Common myeloid progenitor, CD34-positive (primary cell): ENCODE measurements at regions not wholly inside any gene's neighbourhood (a gene's known extent, or its start where the extent isn't known, plus 50 kb on each side); places are given as distances from the start of the nearest gene placed in this dataset.

Experiments used
- CTCF ChIA-PET: fragments of 350-600 bp; sonication (Branson Sonifier 250); formaldehyde crosslinking; loops from one replicate; lab custom pipeline; 2021; ENCODE audit warnings: antibody characterized with exemption; lab: Charles Lee
- POLR2A ChIA-PET: fragments of 350-600 bp; sonication (Branson Sonifier 250); formaldehyde crosslinking; loops from one replicate; lab custom pipeline; 2021; ENCODE audit warnings: antibody characterized with exemption; lab: Charles Lee
- DNase-seq, 3 donors: peaks; one replicate each; pipeline versions ENCODE4 v3.0.0 to v3.0.0-alpha.2; 2013
- H3K27ac ChIP-seq, 2 experiments: 1 replicate in 1 of 2; 2 replicates in 1 of 2; pipeline ENCODE4 v1.7.0; 2013; ENCODE audit warnings: inconsistent platforms in 2 of 2, low read length in 2 of 2, mild to moderate bottlenecking in 2 of 2, low read depth in 1 of 2, moderate library complexity in 1 of 2; ENCODE audit not compliant: severe bottlenecking in 2 of 2, insufficient read depth in 1 of 2, poor library complexity in 1 of 2
- H3K27me3 ChIP-seq, 5 experiments: replicated peaks in 2 of 5; 1 replicate in 3 of 5; 2 replicates in 2 of 5; pipeline versions ENCODE4 v1.6.1 to v1.7.0; 2013; ENCODE audit warnings: low read length in 4 of 5, mild to moderate bottlenecking in 2 of 5, moderate library complexity in 2 of 5, inconsistent platforms in 1 of 5; ENCODE audit not compliant: insufficient read depth in 5 of 5, control insufficient read depth in 4 of 5
- H3K36me3 ChIP-seq, 4 experiments: 1 replicate in 2 of 4; 2 replicates in 2 of 4; pipeline versions ENCODE4 v1.6.1 to v1.7.0; 2013; ENCODE audit warnings: low read length in 3 of 4, control low read depth in 1 of 4, mild to moderate bottlenecking in 1 of 4; ENCODE audit not compliant: control insufficient read depth in 4 of 4, insufficient read depth in 4 of 4
- H3K4me1 ChIP-seq, 4 experiments: 1 replicate in 3 of 4; 2 replicates in 1 of 4; pipeline versions ENCODE4 v1.6.1 to v1.7.1; 2013; ENCODE audit warnings: low read length in 3 of 4, mild to moderate bottlenecking in 3 of 4, control low read depth in 1 of 4, inconsistent platforms in 1 of 4, moderate library complexity in 1 of 4; ENCODE audit not compliant: control insufficient read depth in 4 of 4, insufficient read depth in 4 of 4; ENCODE audit errors: control extremely low read depth in 1 of 4
- H3K4me3 ChIP-seq, 7 experiments: 1 replicate in 4 of 7; 2 replicates in 3 of 7; pipeline versions ENCODE4 v1.5.1 to v1.7.0; 2013; ENCODE audit warnings: mild to moderate bottlenecking in 7 of 7, low read length in 6 of 7, moderate library complexity in 6 of 7, inconsistent platforms in 2 of 7, low read depth in 2 of 7, control low read depth in 1 of 7; ENCODE audit not compliant: insufficient read depth in 4 of 7, control insufficient read depth in 1 of 7; ENCODE audit errors: extremely low read depth in 1 of 7
- H3K9me3 ChIP-seq, 5 experiments: 1 replicate in 4 of 5; 2 replicates in 1 of 5; pipeline versions ENCODE4 v1.6.1 to v1.7.1; 2013; ENCODE audit warnings: low read length in 4 of 5, mild to moderate bottlenecking in 2 of 5, inconsistent platforms in 1 of 5, low read depth in 1 of 5, moderate library complexity in 1 of 5; ENCODE audit not compliant: control insufficient read depth in 4 of 5, insufficient read depth in 2 of 5; ENCODE audit errors: control extremely low read depth in 1 of 5
- WGBS: methylation state at CpG from one replicate; pipeline ENCODE4 v1.1.5; 2013; ENCODE audit not compliant: insufficient coverage; 5-methylcytosine and 5-hydroxymethylcytosine counted together

GRCh38 chr5:136626531-136626930 lies 261.2 kb upstream of the TRPC7 start:
- Histone ChIP-seq H3K4me1 (peaks cover 0 to 5% (median 2%) of the 10 kb centered on the region in 4 experiments), H3K4me3 (no peak overlapping the region), H3K27me3 (no peaks in the 10 kb centered on the region), H3K36me3 (no peaks in the 10 kb centered on the region), H3K9me3 (no peaks in the 10 kb centered on the region), H3K27ac (no peak overlapping the region)
- POLR2A ChIA-PET: no interaction called here
- CTCF ChIA-PET: no interaction called here
- no peak for DNase-seq
- 100% methylated on average over 1 of the region's 2 CpGs for WGBS

GRCh38 chr5:136622747-136623146 lies 257.4 kb upstream of the TRPC7 start:
- H3K36me3 ChIP-seq: no peaks in the 10 kb centered on the region
- CTCF ChIA-PET: interaction anchor here (1.8 kb wide), 1 partner anchor 15 kb away, joined by 6 read pairs; no protein-coding TSS in a partner anchor
- H3K4me1 ChIP-seq: peaks cover 0 to 12% (median 3%) of the 10 kb centered on the region in 4 experiments
- POLR2A ChIA-PET: no interaction called here
- no peaks in the 10 kb centered on the region for H3K9me3 ChIP-seq
- H3K4me3 ChIP-seq: no peak overlapping the region
- no peak overlapping the region for H3K27ac ChIP-seq
- no peak for DNase-seq
- H3K27me3 ChIP-seq: no peaks in the 10 kb centered on the region

- Histone ChIP-seq H3K4me3 (no peak overlapping the region), H3K4me1 (peaks cover 0 to 12% (median 3%) of the 10 kb centered on the region in 4 experiments), H3K9me3 (no peaks in the 10 kb centered on the region), H3K36me3 (no peaks in the 10 kb centered on the region), H3K27ac (no peak overlapping the region), H3K27me3 (no peaks in the 10 kb centered on the region)
- POLR2A ChIA-PET: interaction anchor here (0.6 kb wide), 1 partner anchor 1115 kb away, joined by 3 read pairs; no protein-coding TSS in a partner anchor
- CTCF ChIA-PET: interaction anchor here (1.8 kb wide), 1 partner anchor 16 kb away, joined by 6 read pairs; no protein-coding TSS in a partner anchor
- DNase-seq: no peak
- 86% methylated on average over 2 of the region's 3 CpGs for WGBS
These were observed 256.4 kb upstream of the TRPC7 start for GRCh38 chr5:136621743-136622142.

DNA sequence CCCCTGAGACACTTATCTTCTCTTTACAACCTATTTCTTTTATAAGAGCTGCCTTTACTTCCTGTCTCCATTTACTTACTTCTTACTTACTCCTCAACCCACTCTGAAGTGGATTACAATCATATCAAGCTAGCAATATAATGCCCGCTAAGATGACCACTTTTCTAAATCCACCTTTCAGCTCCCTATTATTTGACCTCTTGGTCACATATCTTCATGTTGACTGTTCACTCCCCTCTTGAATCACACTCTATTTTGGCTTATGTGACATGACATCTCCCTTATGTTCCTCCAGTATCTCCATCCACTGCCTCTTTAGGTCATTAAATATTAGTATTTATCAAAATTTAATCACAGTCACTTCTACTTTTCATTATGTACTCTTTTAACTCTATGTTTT lies 255.3 kb upstream of the TRPC7 start:
- no peak for DNase-seq
- no peak overlapping the region for H3K4me3 ChIP-seq
- POLR2A ChIA-PET: no interaction called here
- no peaks in the 10 kb centered on the region for H3K27me3 ChIP-seq
- 94% methylated on average over 1 of the region's 1 CpG for WGBS
- peak overlapping the region; percentile 51 to 64 for H3K27ac ChIP-seq
- no peaks in the 10 kb centered on the region for H3K9me3 ChIP-seq
- H3K36me3 ChIP-seq: no peaks in the 10 kb centered on the region
- peaks cover 0 to 12% (median 3%) of the 10 kb centered on the region in 4 experiments for H3K4me1 ChIP-seq
- CTCF ChIA-PET: interaction anchor here (1.0 kb wide), 1 partner anchor 65 kb away, joined by 3 read pairs; no protein-coding TSS in a partner anchor

- CTCF ChIA-PET: interaction anchor here (1.5 kb wide), 1 partner anchor 11 kb away, joined by 4 read pairs; no protein-coding TSS in a partner anchor
- peak overlapping the region; percentile 51 to 64 for H3K27ac ChIP-seq
- peak; percentile 34 to 78 (median 66) for DNase-seq
- no peaks in the 10 kb centered on the region for H3K9me3 ChIP-seq
- H3K4me1 ChIP-seq: peaks cover 0 to 12% (median 3%) of the 10 kb centered on the region in 4 experiments
- POLR2A ChIA-PET: no interaction called here
- no peaks in the 10 kb centered on the region for H3K36me3 ChIP-seq
- H3K4me3 ChIP-seq: no peak overlapping the region
- no peaks in the 10 kb centered on the region for H3K27me3 ChIP-seq
- WGBS: 20% methylated on average over 1 of the region's 1 CpG
These were observed 254.7 kb upstream of the TRPC7 start for GRCh38 chr5:136620016-136620419.

- no peak overlapping the region for H3K27ac ChIP-seq
- POLR2A ChIA-PET: no interaction called here
- peaks cover 0 to 12% (median 3%) of the 10 kb centered on the region in 4 experiments for H3K4me1 ChIP-seq
- peak in 1 of 3 donors; percentile 2 for DNase-seq
- H3K9me3 ChIP-seq: no peaks in the 10 kb centered on the region
- CTCF ChIA-PET: interaction anchor here (1.5 kb wide), 1 partner anchor 12 kb away, joined by 4 read pairs; no protein-coding TSS in a partner anchor
- H3K36me3 ChIP-seq: no peaks in the 10 kb centered on the region
- 86% methylated on average over 2 of the region's 3 CpGs for WGBS
- H3K4me3 ChIP-seq: no peak overlapping the region
- no peaks in the 10 kb centered on the region for H3K27me3 ChIP-seq
These were observed 254.2 kb upstream of the TRPC7 start for GRCh38 chr5:136619556-136619955.

DNA sequence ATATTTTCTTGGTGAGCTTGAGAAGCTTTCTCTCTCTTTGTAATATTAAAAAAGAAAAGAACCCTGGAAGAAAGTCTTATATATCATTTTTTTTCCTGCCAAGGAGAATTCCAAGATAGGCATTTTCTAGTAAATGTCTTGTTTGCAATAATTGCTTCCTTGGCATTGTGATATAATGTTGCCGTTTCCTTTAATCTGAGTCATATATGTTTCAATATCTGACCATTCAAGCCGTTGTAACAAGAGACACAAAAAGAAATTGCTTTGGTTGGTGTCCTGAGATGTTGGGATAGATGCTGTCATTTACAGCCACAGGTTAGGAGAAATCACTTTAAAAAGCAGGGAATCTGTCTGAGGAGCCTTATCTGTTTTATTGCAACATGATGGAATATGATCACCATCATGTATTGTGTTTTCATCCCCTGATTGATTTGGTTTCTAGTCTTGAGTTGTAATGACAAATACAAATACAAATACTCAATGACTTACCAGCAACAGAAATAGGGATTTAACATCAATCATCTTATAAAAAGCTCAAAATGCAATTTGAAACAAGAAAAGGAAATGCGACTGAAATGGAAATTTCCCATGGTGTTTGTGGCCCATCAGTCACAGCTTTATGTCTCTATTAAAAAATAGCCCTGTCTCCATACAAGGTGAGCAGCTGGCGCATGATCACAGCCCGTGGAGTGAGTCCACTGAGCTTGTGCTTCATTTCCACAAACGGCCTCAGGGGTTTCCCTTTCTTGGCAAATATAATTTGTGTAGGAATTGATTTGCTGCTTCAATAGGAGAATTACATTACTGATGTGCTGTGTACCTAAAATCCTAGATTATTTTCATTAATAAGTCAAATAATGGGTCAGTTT lies 250.1 kb upstream of the TRPC7 start:
- H3K27ac ChIP-seq: no peak overlapping the region
- H3K9me3 ChIP-seq: no peaks in the 10 kb centered on the region
- no peak for DNase-seq
- no peaks in the 10 kb centered on the region for H3K36me3 ChIP-seq
- 85% methylated on average over 3 of the region's 6 CpGs for WGBS
- POLR2A ChIA-PET: no interaction called here
- H3K4me1 ChIP-seq: peaks cover 0 to 11% (median 3%) of the 10 kb centered on the region in 4 experiments
- no peak overlapping the region for H3K4me3 ChIP-seq
- no peaks in the 10 kb centered on the region for H3K27me3 ChIP-seq
- CTCF ChIA-PET: interaction anchor here (0.5 kb wide), 1 partner anchor 368 kb away, joined by 4 read pairs; no protein-coding TSS in a partner anchor
